TTC549 (cell line): ENCODE measurements at regions not wholly inside any gene's neighbourhood (a gene's known extent, or its start where the extent isn't known, plus 50 kb on each side); places are given as distances from the start of the nearest gene placed in this dataset.
"Not testable (repeated sequence)": the region's sequence is repeated elsewhere in the genome, so short reads cannot be mapped to it uniquely, and the experiment has no call there.

Source experiments
- FAIRE-seq: peaks from 2 replicates; lab custom pipeline; 2012; peaks lifted over from hg19 to GRCh38; lab: Jason Lieb, UNC

- not testable (repeated sequence) for FAIRE-seq
These were observed 82.5 kb upstream of the GOLGA6L6 start for GRCh38 chr15:20624085-20624484.

GRCh38 chr15:20622117-20622516 is 80.5 kb upstream of the GOLGA6L6 start:
- not testable (repeated sequence) for FAIRE-seq

- FAIRE-seq = not testable (repeated sequence)
These were observed 72.9 kb upstream of the GOLGA6L6 start for GRCh38 chr15:20614549-20614948.

GRCh38 chr15:20612796-20613195 is 71.2 kb upstream of the GOLGA6L6 start:
- not testable (repeated sequence) for FAIRE-seq

GRCh38 chr15:20612356-20612755 is 70.8 kb upstream of the GOLGA6L6 start:
- not testable (repeated sequence) for FAIRE-seq

GRCh38 chr15:20611667-20612290 is 70.2 kb upstream of the GOLGA6L6 start:
- not testable (repeated sequence) for FAIRE-seq

GRCh38 chr15:20608179-20608578 is 66.6 kb upstream of the GOLGA6L6 start:
- not testable (repeated sequence) for FAIRE-seq

GRCh38 chr15:20597245-20597644 is 55.6 kb upstream of the GOLGA6L6 start:
- FAIRE-seq = not testable (repeated sequence)

- not testable (repeated sequence) for FAIRE-seq
These were observed 52.6 kb upstream of the GOLGA6L6 start for GRCh38 chr15:20594219-20594618.

GRCh38 chr15:20591936-20592335 is 50.3 kb upstream of the GOLGA6L6 start:
- FAIRE-seq = not testable (repeated sequence)
